ENCODE measurements at regions not wholly inside any gene's neighbourhood (a gene's known extent, or its start where the extent isn't known, plus 50 kb on each side); places are given as distances from the start of the nearest gene placed in this dataset.

DNA sequence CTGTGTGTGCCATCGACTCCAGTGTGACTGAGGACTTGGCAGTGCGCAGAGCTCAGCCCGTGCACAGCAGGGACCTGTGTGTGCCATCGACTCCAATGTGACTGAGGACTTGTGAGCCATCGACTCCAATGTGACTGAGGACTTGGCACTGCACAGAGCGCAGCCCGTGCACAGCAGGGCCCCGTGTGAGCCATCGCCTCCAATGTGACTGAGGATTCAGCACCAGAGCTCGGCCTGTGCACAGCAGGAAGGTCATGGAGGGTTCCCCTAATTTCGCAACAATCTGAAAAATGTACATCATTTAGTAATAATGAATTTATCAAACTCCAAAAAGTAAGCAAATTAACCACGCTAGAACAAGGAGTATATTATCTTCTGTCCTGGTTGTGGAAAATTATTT lies 348.3 kb upstream of the B3GAT1 start:
- DNase-seq, result no peak
- intact Hi-C loops (cut with DNase I), result no loop called here

DNA sequence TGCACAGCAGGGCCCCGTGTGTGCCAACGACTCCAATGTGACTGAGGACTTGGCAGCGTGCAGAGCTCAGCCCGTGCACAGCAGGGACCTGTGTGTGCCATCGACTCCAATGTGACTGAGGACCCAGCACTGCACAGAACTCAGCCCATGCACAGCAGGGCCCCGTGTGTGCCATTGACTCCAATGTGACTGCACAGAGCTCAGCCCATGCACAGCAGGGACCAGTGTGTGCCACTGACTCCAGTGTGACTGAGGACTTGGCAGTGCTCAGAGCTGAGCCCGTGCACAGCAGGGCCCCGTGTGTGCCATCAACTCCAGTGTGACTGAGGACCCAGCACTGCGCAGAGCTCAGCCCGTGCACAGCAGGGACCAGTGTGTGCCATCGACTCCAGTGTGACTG lies 347.8 kb upstream of the B3GAT1 start:
- no peaks in the 10 kb centered on the region for H3K4me1 ChIP-seq
- no peaks in the 10 kb centered on the region for H3K9me3 ChIP-seq
- no peak overlapping the region for H3K27ac ChIP-seq
- TF ChIP-seq, protein P1, sequence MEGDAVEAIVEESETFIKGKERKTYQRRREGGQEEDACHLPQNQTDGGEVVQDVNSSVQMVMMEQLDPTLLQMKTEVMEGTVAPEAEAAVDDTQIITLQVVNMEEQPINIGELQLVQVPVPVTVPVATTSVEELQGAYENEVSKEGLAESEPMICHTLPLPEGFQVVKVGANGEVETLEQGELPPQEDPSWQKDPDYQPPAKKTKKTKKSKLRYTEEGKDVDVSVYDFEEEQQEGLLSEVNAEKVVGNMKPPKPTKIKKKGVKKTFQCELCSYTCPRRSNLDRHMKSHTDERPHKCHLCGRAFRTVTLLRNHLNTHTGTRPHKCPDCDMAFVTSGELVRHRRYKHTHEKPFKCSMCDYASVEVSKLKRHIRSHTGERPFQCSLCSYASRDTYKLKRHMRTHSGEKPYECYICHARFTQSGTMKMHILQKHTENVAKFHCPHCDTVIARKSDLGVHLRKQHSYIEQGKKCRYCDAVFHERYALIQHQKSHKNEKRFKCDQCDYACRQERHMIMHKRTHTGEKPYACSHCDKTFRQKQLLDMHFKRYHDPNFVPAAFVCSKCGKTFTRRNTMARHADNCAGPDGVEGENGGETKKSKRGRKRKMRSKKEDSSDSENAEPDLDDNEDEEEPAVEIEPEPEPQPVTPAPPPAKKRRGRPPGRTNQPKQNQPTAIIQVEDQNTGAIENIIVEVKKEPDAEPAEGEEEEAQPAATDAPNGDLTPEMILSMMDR (IDR thresholded peaks at IDR 0.05), result no peak
- H3K36me3 ChIP-seq, result no peaks in the 10 kb centered on the region
- ATAC-seq, result no peak
- peaks cover 0 to 11% of the 10 kb centered on the region in 2 donors for H3K27me3 ChIP-seq
- intact Hi-C loops (cut with DNase I), result no loop called here
- no peak overlapping the region for H3K4me3 ChIP-seq
- DNase-seq, result no peak

More for the DNA sequence above, 348.3 kb upstream of the B3GAT1 start:
- Histone ChIP-seq H3K4me3 (no peak overlapping the region), H3K9me3 (no peaks in the 10 kb centered on the region), H3K4me1 (no peaks in the 10 kb centered on the region), H3K36me3 (no peaks in the 10 kb centered on the region), H3K27me3 (peaks cover 0 to 11% of the 10 kb centered on the region in 2 donors), H3K27ac (no peak overlapping the region)
- no peak for ATAC-seq
- TF ChIP-seq, protein P1 (IDR thresholded peaks at IDR 0.05), result no peak

DNA sequence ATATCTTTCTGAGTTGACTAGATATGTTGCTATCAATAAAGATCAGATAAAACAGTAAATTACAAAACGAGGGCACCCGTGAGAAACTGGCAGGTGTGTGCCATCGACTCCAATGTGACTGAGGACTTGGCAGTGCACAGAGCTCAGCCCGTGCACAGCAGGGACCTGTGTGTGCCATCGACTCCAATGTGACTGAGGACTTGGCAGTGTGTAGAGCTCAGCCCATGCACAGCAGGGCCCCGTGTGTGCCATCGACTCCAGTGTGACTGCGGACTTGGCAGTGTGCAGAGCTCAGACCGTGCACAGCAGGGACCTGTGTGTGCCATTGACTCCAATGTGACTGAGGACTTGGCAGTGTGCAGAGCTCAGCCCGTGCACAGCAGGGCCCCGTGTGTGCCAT lies 347.2 kb upstream of the B3GAT1 start:
- no peaks in the 10 kb centered on the region for H3K4me1 ChIP-seq
- no peaks in the 10 kb centered on the region for H3K9me3 ChIP-seq
- no peaks in the 10 kb centered on the region for H3K36me3 ChIP-seq
- peaks cover 0 to 11% of the 10 kb centered on the region in 2 donors for H3K27me3 ChIP-seq
- TF ChIP-seq, protein P1 (IDR thresholded peaks at IDR 0.05), result no peak
- intact Hi-C loops (cut with DNase I), result no loop called here
- DNase-seq (no peak), ATAC-seq (no peak)
- H3K27ac ChIP-seq, result no peak overlapping the region
- H3K4me3 ChIP-seq, result no peak overlapping the region

DNA sequence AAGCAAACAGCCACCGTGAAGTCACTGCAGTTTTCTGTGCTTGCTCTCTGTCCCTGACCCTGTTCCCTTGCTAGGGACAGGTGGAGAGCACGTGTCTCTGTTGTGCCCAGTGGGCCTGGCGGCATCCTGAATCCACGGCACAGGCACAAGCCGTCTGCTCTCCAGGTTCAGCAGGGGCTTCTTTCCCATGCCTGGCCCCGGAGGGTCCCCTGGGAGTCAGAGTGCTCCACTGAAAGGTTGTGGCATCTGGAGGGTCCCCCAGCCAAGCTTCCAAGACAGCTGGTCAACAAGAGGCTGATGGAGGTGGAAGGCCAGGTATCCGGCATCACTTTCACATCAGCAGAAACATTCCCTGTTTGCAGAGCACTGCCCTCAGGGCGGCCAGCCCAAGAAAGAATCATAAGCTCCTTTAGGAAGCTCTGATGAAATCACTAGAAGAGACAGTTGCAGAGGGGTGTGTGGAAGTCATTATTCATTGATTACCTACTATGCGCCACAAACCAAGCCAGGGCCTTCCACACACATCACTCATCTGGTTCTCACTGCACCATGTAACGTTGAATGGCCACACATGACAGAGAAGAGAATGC lies 346.4 kb upstream of the B3GAT1 start:
- no peak for ATAC-seq
- no peak for DNase-seq
- TF ChIP-seq, protein P1 (IDR thresholded peaks at IDR 0.05), result no peak

DNA sequence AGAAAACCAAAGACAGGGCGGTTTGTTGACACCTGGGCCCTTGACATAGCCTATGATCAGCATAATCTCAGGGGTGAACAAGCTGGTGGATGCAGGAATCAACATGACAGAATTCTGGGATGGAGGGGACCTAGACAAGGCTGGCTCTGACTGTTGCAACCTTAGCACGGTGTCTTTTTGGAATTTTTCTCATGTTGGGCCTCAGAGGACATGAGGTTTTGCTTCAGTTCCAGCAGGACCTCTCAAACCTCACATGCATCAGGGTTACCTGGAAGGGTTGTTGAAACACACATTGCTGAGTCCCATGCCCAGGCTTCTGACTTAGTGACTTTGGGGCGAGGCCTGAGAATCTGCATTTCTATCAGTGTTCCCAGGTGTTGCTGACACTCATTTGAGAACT lies 345.6 kb upstream of the B3GAT1 start:
- Histone ChIP-seq H3K4me3 (no peak overlapping the region), H3K9me3 (no peaks in the 10 kb centered on the region), H3K36me3 (no peaks in the 10 kb centered on the region), H3K4me1 (no peaks in the 10 kb centered on the region), H3K27me3 (peaks cover 0 to 13% of the 10 kb centered on the region in 2 donors), H3K27ac (no peak overlapping the region)
- DNase-seq (no peak), ATAC-seq (no peak)
- intact Hi-C loops (cut with DNase I), result no loop called here
- TF ChIP-seq, protein P1 (IDR thresholded peaks at IDR 0.05), result no peak

More for the DNA sequence above, 346.4 kb upstream of the B3GAT1 start:
- no peaks in the 10 kb centered on the region for H3K9me3 ChIP-seq
- no peaks in the 10 kb centered on the region for H3K4me1 ChIP-seq
- H3K36me3 ChIP-seq, result no peaks in the 10 kb centered on the region
- H3K27me3 ChIP-seq, result peaks cover 0 to 15% of the 10 kb centered on the region in 2 donors
- intact Hi-C loops (cut with DNase I), result no loop called here
- no peak overlapping the region for H3K27ac ChIP-seq
- H3K4me3 ChIP-seq, result no peak overlapping the region

All from left lung (tissue), 4 donors.